WTC11 (cell line): ENCODE measurements at regions not wholly inside any gene's neighbourhood (a gene's known extent, or its start where the extent isn't known, plus 50 kb on each side); places are given as distances from the start of the nearest gene placed in this dataset.

Experiments used
- AFF4 ChIP-seq: sonication (generic); formaldehyde crosslinking; IDR thresholded peaks from 2 replicates; pipeline ENCODE4 v1.8.1; 2023; ENCODE audit warnings: mild to moderate bottlenecking, missing genetic modification reagents, borderline replicate concordance
- ATF2 ChIP-seq: sonication (generic); formaldehyde crosslinking; IDR thresholded peaks from 2 replicates; pipeline ENCODE4 v1.8.1; 2022; ENCODE audit warnings: low read depth, missing genetic modification reagents, borderline replicate concordance
- CTCF ChIP-seq: fragments of 200-600 bp; IDR thresholded peaks from 2 replicates; pipeline ENCODE4 v1.8.0; 2022; ENCODE audit warnings: antibody characterized with exemption
- FOXJ3 ChIP-seq: sonication (generic); formaldehyde crosslinking; IDR thresholded peaks from 2 replicates; pipeline ENCODE4 v1.9.0; 2021; ENCODE audit warnings: missing genetic modification reagents, mild to moderate bottlenecking, borderline replicate concordance
- NR1H2 ChIP-seq: sonication (generic); formaldehyde crosslinking; IDR thresholded peaks from 2 replicates; pipeline ENCODE4 v1.9.0; 2021; ENCODE audit warnings: mild to moderate bottlenecking, moderate library complexity, missing genetic modification reagents
- RELA ChIP-seq: sonication (generic); formaldehyde crosslinking; IDR thresholded peaks from 2 replicates; pipeline ENCODE4 v1.8.1; 2022; ENCODE audit warnings: missing genetic modification reagents, mild to moderate bottlenecking, borderline replicate concordance
- SMAD3 ChIP-seq: sonication (generic); formaldehyde crosslinking; IDR thresholded peaks from 2 replicates; pipeline ENCODE4 v1.8.0; 2022; ENCODE audit warnings: missing genetic modification reagents, mild to moderate bottlenecking, borderline replicate concordance
- SP1 ChIP-seq: sonication (generic); formaldehyde crosslinking; conservative IDR thresholded peaks from 2 replicates; pipeline ENCODE4 v1.8.1; 2022; ENCODE audit warnings: missing genetic modification reagents
- STAT6 ChIP-seq: sonication (generic); formaldehyde crosslinking; conservative IDR thresholded peaks from 2 replicates; pipeline ENCODE4 v1.8.1; 2023; ENCODE audit warnings: mild to moderate bottlenecking, low read depth, missing genetic modification reagents, moderate library complexity
- USF2 ChIP-seq: sonication (generic); formaldehyde crosslinking; IDR thresholded peaks from 2 replicates; pipeline ENCODE4 v1.8.1; 2023; ENCODE audit warnings: mild to moderate bottlenecking, missing genetic modification reagents, moderate library complexity

GRCh38 chr4:120491481-120491880, 424.8 kb upstream of the MAD2L1 start:
- TF ChIP-seq CTCF: no peak
- no peak for TF ChIP-seq STAT6 (CRISPR knock-in tag)
- TF ChIP-seq AFF4 (CRISPR knock-in tag): no peak
- TF ChIP-seq RELA (CRISPR knock-in tag): no peak
- TF ChIP-seq USF2 (CRISPR knock-in tag): no peak
- no peak for TF ChIP-seq ATF2 (CRISPR knock-in tag)
- no peak for TF ChIP-seq NR1H2 (CRISPR knock-in tag)
- TF ChIP-seq SMAD3 (CRISPR knock-in tag): no peak
- no peak for TF ChIP-seq FOXJ3 (CRISPR knock-in tag)
- TF ChIP-seq SP1 (CRISPR knock-in tag): no peak
